ENCODE measurements at regions not wholly inside any gene's neighbourhood (a gene's known extent, or its start where the extent isn't known, plus 50 kb on each side); places are given as distances from the start of the nearest gene placed in this dataset.
A peak's percentile ranks its signal among the peaks of the same experiment; 100 is the strongest.

- no peak for FAIRE-seq
- DNase-seq (ENCODE audit: low read depth in 1 of 2, low spot score in 1 of 2) = no peak
- Histone ChIP-seq H3K4me3 (no peak overlapping the region), H3K27ac (no peak overlapping the region), H3K4me2 (no peak overlapping the region), H3K9me3 (no peaks in the 10 kb centered on the region), H3K4me1 (no peaks in the 10 kb centered on the region)
- ChIA-PET POLR2A (no interaction called here), CTCF (interaction anchor here (0.8 to 1.1 kb wide), 2 partner anchors 13 to 27 kb away, joined by 3 to 4 read pairs; no protein-coding TSS in a partner anchor)
- WGBS (ENCODE audit: missing lambda C conversion rate) = 32% methylated on average over 3 of the region's 3 CpGs
- ATAC-seq = no peak
- TF ChIP-seq RCOR1 (IDR thresholded peaks at IDR 0.05; ENCODE audit: low read depth, low read length) (no peak), BHLHE40 (IDR thresholded peaks at IDR 0.05; ENCODE audit: low read depth, low read length) (no peak), ESRRA (IDR thresholded peaks at IDR 0.05; ENCODE audit: borderline replicate concordance, low read length) (no peak), RAD21 (conservative IDR thresholded peaks at IDR 0.05 in 1 of 2, IDR thresholded peaks at IDR 0.05 in 1 of 2) (no peak), HOXB5 (CRISPR knock-in tag; IDR thresholded peaks at IDR 0.05) (no peak), GATA3 (IDR thresholded peaks at IDR 0.05; ENCODE audit: borderline replicate concordance) (no peak), NFE2L2 (conservative IDR thresholded peaks at IDR 0.05; ENCODE audit: low read length) (no peak), HDAC2 (IDR thresholded peaks at IDR 0.05) (no peak), CEBPB (IDR thresholded peaks at IDR 0.05) (no peak), ZFP36 (IDR thresholded peaks at IDR 0.05; ENCODE audit: borderline replicate concordance, partially characterized antibody) (no peak), ZC3H11A (IDR thresholded peaks at IDR 0.05) (no peak)
Measured at GRCh38 chr2:176482107-176482506, 212.9 kb downstream of the MTX2 start.

DNA sequence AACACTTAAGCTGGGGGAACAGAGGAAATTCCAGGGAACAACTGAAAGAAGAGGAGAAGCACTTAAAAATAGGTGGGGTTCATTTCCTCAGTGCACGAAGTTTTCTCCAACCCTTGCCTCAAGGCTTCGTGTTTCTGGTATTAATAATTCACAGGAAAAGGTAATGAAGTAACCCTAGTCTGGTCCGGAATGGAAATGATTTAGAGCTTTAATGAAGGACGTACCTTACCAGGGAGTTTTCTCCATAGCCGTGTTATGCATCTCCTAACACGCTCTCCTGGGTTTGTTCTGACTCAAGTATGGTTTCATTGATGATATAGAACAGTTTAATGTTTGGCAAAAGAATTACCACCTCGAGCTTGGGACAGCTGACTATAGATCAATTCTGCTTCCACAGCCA lies 214.2 kb downstream of the MTX2 start:
- FAIRE-seq = no peak
- Histone ChIP-seq H3K27ac (no peak overlapping the region), H3K4me2 (no peak overlapping the region), H3K4me1 (no peaks in the 10 kb centered on the region), H3K9me3 (no peaks in the 10 kb centered on the region), H3K4me3 (no peak overlapping the region)
- ChIA-PET CTCF (no interaction called here), POLR2A (no interaction called here)
- DNase-seq (ENCODE audit: low read depth in 1 of 2, low spot score in 1 of 2) = no peak
- TF ChIP-seq CEBPB (IDR thresholded peaks at IDR 0.05) = no peak
- 33% methylated on average over 7 of the region's 7 CpGs for WGBS (ENCODE audit: missing lambda C conversion rate)
- ATAC-seq = no peak

- no peak overlapping the region for H3K27ac ChIP-seq
- FAIRE-seq = no peak
- H3K4me2 ChIP-seq = no peak overlapping the region
- ATAC-seq = peak in 1 of 2 experiments; percentile 29; a peak in 1 of 6 replicates
- CTCF ChIA-PET = interaction anchor here (0.7 kb wide), 1 partner anchor 170 kb away, joined by 3 read pairs; no protein-coding TSS in a partner anchor
- no peak for TF ChIP-seq FOSB (CRISPR knock-in tag; IDR thresholded peaks at IDR 0.05)
- TF ChIP-seq FOXS1 (CRISPR knock-in tag; IDR thresholded peaks at IDR 0.05) = no peak
- no peak for TF ChIP-seq FOSL2 (IDR thresholded peaks at IDR 0.05)
- TF ChIP-seq FOSL2 (CRISPR knock-in tag; IDR thresholded peaks at IDR 0.05) = no peak
- TF ChIP-seq RCOR1 (IDR thresholded peaks at IDR 0.05; ENCODE audit: low read depth, low read length) = no peak
- POLR2A ChIA-PET = no interaction called here
- H3K4me3 ChIP-seq = no peak overlapping the region
- WGBS (ENCODE audit: missing lambda C conversion rate) = 47% methylated on average over 10 of the region's 10 CpGs
- no peaks in the 10 kb centered on the region for H3K4me1 ChIP-seq
- H3K9me3 ChIP-seq = no peaks in the 10 kb centered on the region
- DNase-seq (ENCODE audit: low read depth in 1 of 2, low spot score in 1 of 2) = no peak
Measured at GRCh38 chr2:176483901-176484568, 214.8 kb downstream of the MTX2 start.

GRCh38 chr2:176484838-176485237 lies 215.6 kb downstream of the MTX2 start:
- ChIA-PET POLR2A (no interaction called here), CTCF (interaction anchor here (0.7 to 1.2 kb wide), 2 partner anchors 70 to 169 kb away, joined by 3 read pairs; no protein-coding TSS in a partner anchor)
- H3K4me3 ChIP-seq = no peak overlapping the region
- WGBS (ENCODE audit: missing lambda C conversion rate) = 56% methylated on average over 3 of the region's 3 CpGs
- no peaks in the 10 kb centered on the region for H3K4me1 ChIP-seq
- no peak overlapping the region for H3K4me2 ChIP-seq
- no peak for DNase-seq (ENCODE audit: low read depth in 1 of 2, low spot score in 1 of 2)
- no peak for FAIRE-seq
- TF ChIP-seq, protein P1, sequence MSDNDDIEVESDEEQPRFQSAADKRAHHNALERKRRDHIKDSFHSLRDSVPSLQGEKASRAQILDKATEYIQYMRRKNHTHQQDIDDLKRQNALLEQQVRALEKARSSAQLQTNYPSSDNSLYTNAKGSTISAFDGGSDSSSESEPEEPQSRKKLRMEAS (IDR thresholded peaks at IDR 0.05) = no peak
- TF ChIP-seq, protein P2, sequence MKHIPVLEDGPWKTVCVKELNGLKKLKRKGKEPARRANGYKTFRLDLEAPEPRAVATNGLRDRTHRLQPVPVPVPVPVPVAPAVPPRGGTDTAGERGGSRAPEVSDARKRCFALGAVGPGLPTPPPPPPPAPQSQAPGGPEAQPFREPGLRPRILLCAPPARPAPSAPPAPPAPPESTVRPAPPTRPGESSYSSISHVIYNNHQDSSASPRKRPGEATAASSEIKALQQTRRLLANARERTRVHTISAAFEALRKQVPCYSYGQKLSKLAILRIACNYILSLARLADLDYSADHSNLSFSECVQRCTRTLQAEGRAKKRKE (CRISPR knock-in tag; IDR thresholded peaks at IDR 0.05; ENCODE audit: low read depth) = no peak
- TF ChIP-seq SMC3 (IDR thresholded peaks at IDR 0.05) = no peak
- H3K9me3 ChIP-seq = no peaks in the 10 kb centered on the region
- no peak for ATAC-seq
- H3K27ac ChIP-seq = no peak overlapping the region

Data from A549 (cell line).